HG03064 (cell line): ENCODE measurements at regions not wholly inside any gene's neighbourhood (a gene's known extent, or its start where the extent isn't known, plus 50 kb on each side); places are given as distances from the start of the nearest gene placed in this dataset.
"Not testable (repeated sequence)": the region's sequence is repeated elsewhere in the genome, so short reads cannot be mapped to it uniquely, and the experiment has no call there.

ENCODE experiments used
- ATAC-seq: cut with Tn5 transposase; IDR thresholded peaks from one replicate; pipeline ENCODE4 v1.9.1; 2021; ENCODE audit warnings: low read depth; ENCODE audit not compliant: unreplicated experiment

DNA sequence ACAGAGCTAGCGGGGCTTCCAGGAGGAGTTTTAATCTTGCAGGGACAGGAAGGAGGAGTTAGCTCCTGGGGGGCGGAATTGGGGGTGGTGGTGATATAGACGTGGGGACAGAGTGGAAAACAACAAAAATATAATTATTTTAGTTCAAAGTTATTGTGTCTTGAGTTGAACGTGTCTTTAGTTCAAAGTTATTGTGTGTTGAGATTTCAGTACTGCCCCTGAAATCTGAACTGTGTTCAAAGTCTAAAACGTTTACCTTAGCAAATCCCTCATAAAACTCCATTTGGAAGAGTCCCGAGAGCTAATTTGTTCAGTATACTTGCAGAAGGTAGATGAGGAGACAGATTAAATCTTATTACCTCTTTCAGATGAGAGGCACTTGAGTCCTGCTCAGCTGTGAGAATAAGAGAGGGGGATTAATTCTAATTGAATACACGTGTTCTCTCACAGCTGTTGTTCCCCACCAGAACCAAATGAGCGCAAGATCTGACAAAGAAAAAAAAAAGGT lies 132.4 kb upstream of the ALDH3B2 start:
- not testable (repeated sequence) for ATAC-seq

DNA sequence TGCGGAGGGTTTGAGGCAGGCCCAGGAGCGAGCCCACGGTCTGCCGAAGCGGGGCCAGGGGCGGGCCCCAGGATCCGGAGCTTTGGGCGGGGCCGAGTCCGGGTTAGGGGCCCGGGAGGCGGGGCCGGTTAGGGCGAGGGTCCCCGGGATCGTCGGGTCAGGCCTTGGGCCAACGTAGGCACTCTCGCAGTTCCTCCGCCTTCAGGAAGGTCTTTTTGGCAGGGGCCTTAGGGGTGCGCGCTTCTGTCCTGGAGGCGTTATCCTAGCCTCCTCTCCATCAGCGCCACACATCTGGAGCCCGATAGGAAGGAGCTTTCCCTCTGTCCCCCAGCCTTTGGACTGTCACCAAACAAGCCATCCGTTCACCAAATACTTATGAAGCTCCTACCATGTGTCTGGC lies 131.8 kb upstream of the ALDH3B2 start:
- ATAC-seq = not testable (repeated sequence)

DNA sequence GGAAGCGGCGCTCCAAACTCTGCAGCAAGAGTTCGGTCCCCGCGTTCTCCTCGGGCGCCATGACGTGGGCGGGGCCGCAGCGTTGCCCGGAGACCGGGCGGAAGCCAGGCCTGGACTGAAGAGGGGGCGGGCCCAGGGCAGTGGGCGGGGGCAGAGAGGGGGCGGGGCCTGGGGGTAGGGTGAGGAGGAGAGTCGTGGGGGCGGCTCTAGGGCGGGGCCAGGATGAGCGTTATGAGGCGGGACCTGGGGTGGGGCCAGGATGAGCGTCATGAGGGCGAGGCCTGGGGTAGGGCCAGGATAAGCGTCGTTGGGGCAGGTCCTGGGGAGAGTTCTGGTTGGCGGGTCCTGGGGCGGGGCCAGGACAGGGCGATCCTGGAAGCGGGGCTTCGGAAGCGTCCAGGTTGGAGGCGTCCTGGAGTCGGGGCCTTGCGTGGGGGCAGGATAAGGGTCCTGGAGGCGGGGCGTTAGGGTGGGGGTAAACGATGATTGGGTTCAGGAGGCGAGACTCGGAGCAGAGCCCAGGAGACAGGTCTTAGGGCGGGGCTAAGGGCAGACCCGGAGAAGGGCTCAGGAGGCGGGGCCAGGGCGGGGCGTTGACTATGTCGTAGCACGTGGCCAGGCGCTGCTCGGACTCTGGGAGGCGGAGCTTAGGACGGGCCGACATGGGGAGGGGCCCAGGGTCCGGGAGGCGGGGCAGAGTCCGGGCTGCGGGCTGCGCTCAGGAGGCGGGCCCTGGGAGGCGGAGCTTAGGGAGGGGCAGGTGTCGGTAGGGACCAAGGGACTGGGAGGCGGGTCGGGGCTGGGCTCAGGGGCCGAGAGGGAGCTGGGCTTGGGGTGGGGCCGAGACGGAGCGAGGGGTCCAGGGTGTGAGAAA lies 131.1 kb upstream of the ALDH3B2 start:
- ATAC-seq = peak; percentile 92

DNA sequence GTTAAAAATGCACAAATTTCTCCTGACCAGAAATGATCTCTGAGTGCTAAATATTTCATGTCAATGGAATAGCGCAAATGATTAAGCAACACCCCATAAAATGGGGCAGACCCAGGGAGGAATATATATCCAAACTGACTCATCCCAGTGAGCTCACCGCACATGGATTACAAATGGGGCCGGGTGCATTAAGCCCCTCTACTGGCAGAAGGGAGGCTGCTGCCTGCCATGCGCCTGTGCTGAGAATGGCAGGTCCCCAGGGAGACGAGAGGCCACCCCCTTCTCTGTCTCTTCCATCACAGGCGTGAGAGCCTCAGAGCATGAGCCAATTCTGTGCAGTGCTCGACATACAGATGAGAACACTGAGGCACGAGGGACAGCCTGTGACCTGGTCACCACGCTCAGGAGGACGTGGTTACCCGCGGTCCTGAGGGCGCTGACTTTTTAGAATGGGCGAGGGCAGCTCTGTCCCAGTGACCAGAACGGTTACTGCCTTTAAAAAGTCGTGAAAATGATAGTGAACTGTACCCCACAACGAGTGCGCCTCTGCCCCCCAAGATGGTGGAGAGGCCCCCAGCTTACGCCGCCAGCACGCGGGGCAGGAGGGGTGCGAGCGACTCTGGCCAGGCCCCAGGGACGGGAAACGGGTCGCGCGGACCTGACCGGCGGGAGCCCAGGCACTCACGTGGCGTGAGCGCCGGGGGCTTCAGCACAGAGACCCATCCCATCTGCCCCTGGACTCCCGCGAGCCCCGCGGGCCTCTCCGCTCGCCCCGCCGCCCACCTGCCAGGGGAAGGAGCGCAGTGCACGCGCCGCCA lies 130.2 kb upstream of the ALDH3B2 start:
- not testable (repeated sequence) for ATAC-seq

DNA sequence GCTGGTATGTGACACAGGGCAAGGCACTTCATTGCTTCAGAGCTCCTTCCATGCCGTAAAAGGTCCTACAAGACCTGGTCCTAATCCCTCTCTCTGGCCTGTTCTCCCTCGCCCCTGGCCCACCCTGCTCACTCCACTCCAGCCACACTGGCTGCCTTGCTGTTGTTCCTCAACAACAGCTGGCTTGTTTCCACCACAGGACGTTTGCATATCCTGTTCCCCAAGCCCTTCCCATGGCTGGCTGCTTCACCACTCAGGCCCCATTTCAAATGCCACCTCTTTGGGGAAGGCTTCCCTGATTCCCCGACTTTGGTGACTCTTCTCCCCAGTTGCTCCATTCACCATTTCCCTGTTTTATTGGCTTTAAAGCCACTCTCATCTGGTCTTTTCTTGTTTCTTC lies 129.1 kb upstream of the ALDH3B2 start:
- ATAC-seq = not testable (repeated sequence)

DNA sequence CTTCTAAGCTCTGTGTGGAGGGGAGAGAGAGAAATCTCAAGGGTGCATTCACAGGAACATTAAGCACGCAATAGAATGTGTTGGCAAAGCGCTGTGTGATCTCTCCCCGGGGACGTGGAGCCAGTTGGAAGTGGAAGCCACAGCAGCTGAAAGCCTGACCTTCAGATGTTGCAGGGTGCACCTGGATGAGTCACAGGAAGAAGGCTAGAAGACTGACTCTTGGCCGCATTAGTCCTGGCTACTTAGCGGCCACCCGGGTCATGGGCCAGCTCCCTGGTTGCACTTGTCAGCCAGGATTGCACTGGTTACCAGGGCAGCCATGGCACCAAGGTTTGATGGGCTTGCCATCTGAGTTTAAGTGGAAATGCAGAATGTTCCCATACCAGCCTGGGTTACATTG lies 128.6 kb upstream of the ALDH3B2 start:
- not testable (repeated sequence) for ATAC-seq

DNA sequence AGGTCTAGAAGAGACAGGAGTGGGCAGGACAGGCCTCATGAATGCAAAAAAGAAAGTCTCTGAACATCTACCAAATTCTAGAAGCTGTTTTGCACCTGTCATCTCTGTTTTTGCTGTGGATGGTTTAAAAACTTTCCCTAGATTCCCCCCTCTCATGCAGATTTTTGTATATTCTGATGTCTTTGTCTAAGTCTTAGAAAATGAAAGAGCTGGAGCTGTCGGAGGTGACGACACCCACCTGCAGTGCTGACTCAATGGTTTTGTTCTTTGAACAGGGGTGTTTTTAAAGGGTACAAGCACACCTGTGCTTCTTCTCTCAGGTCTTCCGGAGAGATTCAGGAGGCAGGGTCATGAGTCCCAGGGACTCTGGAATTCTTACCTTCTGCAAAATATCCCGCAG lies 128.2 kb upstream of the ALDH3B2 start:
- ATAC-seq = not testable (repeated sequence)

DNA sequence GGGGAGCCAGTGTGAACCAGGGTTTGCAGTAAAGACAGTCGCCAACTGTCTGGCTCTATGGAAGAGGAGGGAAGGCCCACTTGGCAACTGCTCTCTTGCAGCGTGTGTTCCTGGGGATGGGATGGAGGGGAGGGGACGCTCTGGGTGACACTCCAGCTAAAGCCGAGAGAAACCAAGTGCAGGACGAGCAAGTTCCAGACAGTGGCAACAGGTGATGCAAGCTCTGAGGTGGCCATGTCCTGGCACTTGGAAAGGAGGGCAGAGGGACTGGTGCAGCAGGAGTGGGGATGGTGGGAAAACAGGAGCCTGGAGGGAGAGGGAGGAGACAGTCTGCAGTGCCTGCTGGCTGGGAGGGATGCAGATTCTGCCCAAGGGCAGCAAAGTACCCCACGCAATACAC lies 127.0 kb upstream of the ALDH3B2 start:
- not testable (repeated sequence) for ATAC-seq

DNA sequence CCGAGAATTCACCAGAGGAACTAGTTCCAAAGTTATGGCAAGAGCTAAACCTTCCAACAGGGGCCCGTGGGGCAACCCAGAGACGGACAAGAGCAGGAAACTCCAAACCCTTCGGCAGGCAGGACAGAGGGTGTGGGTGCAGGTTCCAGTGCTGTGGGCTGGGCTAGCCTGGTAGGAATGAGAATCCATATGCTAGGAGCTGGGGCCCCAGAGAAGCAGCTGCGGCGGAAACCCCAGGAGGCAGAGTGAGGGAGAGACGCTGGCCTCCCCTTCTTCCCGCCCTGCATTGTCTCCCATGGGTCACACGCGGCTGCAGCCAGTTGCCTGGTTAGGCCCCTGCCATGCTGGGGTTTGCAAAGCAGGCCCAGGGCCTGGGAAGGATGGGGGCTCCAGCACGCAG lies 126.2 kb upstream of the ALDH3B2 start:
- ATAC-seq = not testable (repeated sequence)

DNA sequence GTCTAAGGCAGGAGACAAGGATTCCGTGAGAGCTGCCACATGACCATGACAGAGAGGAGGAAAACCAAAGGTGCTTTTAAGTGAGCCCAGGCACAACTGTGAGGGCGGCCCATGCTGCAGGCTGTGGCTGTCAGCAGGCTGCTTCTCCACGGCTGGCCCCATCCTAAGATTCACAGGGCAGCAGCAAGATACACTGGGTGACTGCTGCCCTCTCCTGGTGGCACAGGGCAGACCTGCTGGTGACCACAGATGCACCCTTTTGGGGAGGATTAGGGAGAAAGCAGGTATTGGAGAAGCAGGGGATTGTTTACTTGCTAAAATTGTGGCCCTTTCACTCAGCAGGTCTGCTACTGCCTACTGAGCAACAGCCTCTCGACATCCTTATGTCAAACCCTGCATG lies 125.4 kb upstream of the ALDH3B2 start:
- ATAC-seq = not testable (repeated sequence)

DNA sequence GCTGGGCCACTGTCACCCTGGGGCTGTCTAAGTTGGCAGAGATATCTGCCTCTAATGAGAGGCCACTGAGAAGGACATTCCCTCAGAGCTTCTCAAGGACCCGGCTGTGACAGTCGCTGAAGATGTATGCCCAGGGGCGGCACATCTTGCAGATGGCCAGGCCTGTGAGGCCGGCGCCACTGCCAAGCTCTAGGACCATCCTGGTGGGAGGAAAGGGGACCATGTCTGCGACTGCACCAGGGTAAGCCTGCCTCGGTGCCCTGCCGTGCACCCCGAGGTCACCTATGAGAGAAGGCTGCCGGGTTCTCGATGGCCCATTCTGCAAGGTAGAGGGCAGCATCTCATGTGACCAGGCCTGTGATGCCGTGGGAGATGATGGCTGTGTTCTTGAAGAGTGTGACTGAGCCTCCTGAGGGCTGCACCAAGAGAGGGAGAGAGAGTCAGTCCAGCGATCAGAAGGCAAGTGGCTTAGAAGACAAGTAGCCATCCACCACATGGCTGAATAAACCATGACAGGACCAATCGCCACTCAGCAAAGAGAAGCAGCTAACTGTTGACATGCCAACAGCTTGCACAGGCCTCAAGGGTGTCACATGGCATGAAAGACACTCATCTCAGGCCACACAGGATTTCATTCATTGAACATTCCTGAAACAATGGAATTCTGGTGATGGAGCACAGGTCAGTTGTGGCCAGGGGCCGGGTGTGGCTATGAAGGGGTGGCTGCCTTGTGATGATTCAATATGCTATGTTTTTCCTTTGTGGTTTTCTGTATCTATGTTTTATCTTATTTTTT lies 123.5 kb upstream of the ALDH3B2 start:
- ATAC-seq = not testable (repeated sequence)

DNA sequence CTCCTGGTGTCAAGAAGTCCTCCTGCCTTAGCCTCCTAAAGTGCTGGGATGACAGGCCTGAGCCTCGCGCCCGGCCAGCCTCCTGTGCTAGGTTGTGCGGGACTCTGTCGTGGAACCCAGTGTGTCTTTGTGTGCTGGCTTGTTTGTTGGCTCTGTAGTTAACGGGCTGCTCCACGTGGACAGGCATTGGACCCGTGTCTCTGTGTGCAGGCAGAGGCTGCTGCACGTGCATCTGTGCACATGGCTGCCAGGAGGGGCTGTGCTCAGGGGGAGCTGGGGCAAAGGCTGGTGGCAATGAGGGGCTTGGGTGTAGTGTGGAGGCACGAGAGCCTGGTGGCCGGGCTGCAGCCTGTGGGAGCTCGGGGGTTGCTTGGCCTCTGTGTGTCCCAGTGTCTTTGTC lies 121.3 kb upstream of the ALDH3B2 start:
- ATAC-seq = no peak

DNA sequence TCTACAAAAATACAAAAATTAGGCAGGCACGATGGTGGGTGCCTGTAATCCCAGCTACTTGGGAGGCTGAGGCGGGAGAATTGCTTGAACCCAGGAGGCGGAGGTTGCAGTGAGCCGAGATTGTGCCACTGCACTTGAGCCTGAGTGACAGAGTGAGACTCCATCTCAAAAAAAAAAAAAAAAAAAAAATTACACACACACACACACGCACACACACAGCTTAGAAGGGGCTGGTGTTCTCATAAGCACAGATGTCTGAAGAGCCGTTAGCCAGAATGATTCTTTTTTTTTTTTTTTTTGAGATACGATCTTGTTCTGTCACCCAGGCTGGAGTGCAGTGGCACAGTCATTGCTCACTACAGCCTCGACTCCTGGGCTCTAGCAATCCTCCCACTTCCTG lies 119.3 kb upstream of the ALDH3B2 start:
- not testable (repeated sequence) for ATAC-seq

DNA sequence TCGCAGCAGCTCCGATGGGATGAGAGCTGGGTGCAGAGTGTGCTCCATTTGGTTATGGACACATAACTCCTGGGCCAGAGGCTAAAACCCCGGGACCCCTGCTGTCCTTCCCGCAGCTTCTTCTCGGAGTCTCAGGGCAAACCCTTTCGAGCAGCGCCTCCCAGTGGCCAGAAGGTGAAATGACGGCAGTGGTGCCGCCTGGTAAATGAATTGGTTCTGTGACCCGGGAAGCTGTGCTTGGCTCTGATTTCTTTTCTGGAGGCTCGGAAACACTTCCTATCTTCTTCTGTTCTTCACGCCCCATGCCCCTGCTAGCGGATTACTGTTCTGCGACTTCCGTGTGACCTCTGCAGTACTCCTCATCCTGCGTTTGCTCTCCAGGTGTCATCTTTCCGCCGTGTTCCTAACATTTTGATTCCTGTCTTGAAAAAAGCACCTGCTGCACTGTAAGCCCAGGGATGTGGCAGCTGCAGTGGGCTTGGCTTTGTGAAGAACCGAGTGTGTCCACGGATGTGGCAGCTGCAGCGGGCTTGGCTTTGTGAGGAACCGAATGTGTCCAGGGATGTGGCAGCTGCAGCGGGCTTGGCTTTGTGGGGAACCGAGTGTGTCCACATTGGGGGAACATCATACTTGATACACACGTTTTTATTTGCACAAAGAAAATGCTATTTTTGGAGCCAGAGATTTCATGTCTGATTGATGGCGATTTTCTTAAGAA lies 118.0 kb upstream of the ALDH3B2 start:
- not testable (repeated sequence) for ATAC-seq

DNA sequence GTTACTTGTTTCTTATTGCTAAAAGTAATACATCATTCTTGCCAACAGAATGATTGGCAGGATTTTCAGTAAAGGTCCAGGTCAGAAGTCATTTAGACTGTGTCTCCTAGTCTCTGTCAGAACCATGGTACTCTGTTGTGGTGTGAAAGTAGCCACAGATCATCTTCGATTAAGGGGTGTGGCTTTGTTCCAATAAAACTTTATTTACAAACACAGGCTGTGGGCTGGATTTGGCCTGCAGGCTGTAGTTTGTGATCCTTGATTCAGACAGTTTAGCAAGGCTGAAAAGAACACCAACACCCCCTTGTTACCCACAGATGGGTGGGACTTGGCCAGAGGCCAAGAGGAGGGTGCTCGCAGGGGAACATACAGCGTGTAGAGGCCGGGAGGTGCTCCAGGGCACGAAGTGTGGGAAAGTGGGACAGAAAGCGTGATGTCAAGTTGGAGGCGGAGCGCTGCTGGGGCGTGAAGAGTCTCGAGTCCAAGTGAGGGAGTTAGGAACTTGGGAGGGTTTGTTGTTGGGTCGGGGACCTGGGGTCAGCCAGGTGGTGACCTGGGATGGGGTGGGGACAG lies 117.3 kb upstream of the ALDH3B2 start:
- ATAC-seq = not testable (repeated sequence)

DNA sequence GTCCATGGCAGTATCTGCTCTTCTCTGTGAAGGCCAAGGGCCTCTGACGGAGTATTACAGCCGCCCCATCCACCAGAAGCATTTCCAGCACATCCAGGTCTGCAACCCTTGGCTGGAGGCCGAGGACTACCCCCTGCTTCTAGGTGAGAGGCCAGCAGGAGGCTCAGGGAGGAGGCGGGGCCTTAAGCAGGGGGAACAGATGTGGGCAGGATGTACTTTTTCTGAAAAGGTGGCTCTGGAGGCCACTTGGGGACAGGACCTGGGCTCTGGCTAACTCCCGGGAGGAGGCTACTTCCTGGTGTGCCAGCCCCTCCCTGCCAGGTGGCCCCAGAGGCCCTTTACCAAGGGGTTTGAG lies 113.9 kb upstream of the ALDH3B2 start:
- not testable (repeated sequence) for ATAC-seq

DNA sequence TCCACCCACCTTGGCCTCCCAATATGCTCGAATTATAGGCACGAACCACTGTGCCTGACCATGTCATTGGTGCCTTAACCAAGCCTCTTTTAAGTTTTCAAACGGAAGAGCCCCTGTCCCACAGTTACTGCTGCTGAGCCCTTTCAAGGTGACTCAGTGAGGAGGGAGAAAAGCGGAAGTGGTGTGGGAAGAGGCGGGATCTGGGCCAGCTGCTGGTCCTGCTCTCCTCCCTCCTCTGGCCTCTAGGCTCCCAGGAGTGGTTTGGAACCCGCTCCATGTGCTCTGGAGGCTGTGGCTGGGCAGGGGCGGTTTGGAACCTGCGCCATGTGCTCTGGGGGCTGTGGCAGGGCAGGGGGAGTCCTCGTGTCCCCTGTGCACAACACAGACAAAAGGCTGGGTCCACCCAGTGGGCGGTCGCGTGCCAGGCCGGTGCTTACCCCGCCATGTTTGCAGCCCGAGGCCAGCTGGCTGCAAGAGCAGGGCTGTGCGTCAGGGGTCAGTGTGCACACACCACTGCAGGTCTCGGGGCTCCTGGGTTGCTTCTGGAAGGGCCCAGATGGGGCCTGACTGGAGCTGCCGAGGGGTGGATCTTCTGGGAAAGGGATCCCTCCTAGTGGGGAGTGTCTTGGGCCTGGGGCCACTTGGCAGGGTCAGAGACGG lies 113.4 kb upstream of the ALDH3B2 start:
- not testable (repeated sequence) for ATAC-seq

DNA sequence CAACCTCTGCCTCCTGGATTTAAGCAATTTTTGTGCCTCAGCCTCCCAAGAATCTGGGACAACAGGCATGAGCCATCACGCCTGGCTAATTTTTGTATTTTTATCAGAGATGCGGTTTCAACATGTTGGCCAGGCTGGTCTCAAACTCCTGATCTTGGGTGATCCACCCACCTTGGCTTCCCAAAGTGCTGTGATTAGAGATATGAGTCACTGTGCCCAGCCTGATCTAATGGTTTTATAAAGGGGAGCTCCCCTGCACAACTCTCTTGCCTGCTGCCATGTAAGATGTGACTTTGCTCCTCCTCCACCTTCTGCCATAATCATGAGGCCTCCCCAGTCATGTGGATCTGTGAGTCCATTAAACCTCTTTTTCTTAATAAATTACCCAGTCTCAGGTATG lies 107.5 kb upstream of the ALDH3B2 start:
- not testable (repeated sequence) for ATAC-seq

DNA sequence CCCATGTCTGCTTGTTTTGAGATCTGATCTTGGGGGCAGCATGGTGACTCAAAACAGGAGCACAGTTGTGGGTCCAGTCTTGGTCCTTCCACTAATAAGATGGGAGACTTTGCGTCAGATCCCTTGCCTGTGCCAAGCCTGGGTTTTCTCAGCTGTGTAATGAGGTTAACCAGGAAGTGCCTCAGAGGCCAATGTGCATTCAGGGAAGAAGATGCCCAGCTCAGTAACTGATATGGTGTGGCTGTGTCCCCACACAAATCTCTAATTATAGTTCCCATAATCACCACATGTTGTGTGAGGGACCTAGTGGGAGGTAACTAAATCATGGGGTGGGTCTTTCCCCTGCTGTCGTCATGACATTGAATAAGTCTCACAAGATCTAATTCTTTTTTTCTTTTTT lies 107.1 kb upstream of the ALDH3B2 start:
- ATAC-seq = not testable (repeated sequence)
